MV-4-11 (cell line): ENCODE measurements at regions not wholly inside any gene's neighbourhood (a gene's known extent, or its start where the extent isn't known, plus 50 kb on each side); places are given as distances from the start of the nearest gene placed in this dataset.

Experiments
- DNase-seq: peaks from one replicate; lab custom pipeline; 2025; lab: John Stamatoyannopoulos, UW

- DNase-seq: no peak
These were observed 501.6 kb downstream of the VRK1 start for GRCh38 chr14:97298736-97299135.

GRCh38 chr14:97299661-97300060, 502.5 kb downstream of the VRK1 start:
- no peak for DNase-seq

GRCh38 chr14:97301931-97302559, 504.9 kb downstream of the VRK1 start:
- no peak for DNase-seq

DNA sequence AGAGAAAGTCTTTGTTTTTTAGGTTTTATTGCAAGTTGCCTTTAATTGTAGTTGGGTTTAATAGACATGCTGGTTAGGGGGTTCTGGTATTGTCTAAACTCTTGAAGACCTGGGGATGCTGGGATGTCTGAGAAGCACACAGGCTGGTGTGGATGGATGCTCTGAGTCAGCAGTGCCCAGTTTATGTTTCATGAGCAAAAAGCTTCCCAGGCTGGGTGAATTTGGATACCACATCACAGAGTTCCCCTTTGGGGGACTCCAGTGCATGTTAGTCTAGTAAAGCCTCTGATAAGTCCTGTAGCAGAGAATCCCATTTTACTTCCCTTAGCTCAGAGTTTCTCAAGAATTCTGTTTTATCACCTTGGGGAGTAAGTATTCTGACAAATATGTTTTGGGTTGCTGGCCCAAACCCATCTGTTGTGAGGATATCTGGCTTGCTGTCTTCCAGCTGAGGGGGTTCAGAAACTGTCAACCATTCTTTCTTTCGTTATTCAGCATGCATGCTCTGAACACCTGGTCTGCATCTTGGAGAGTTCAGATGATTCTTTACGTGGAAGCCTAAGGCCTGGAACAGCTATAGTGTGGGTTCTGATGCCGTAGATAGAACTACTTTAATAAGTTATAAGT, 509.1 kb downstream of the VRK1 start:
- no peak for DNase-seq

DNA sequence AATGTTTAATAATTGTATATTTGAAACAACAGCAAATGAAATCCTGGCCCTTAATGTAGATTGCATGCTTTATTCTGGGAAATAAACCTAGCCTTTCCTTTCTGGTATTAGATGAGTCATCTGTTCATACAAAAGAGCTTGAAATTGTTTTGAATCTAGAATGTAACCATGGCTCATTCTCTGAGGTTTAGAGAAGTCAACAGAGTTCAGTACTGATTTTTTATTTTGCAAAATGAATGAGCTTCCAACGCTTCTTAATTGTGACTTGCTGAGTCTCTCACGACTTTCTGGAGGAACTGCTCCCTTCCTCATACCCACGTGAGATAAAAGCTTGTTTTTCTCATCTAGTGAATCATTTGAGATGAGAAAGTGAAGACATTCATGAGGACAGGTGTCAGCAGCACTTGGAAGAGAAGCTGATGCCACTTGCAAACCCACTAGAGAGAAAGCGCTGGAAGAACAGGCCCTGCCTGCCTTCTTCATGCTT, 509.6 kb downstream of the VRK1 start:
- no peak for DNase-seq

DNA sequence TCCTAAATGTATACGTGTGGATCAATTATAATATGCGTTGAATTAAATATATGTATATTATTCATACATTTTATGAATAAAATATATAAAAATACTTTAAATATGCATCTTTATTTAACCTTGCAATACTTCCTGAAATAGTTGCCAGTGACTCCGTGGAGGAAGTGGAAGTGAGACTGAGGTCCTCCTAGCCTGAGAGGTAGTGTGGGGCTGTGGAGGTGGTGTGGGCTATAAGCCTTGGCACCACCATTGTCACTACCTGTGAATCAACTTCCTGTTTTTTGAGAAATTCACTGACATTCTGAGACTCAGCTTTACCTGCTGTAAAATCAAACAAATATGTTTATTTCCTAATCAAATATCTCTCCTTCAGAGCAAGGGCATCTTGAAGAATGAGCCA, 514.2 kb downstream of the VRK1 start:
- no peak for DNase-seq

DNA sequence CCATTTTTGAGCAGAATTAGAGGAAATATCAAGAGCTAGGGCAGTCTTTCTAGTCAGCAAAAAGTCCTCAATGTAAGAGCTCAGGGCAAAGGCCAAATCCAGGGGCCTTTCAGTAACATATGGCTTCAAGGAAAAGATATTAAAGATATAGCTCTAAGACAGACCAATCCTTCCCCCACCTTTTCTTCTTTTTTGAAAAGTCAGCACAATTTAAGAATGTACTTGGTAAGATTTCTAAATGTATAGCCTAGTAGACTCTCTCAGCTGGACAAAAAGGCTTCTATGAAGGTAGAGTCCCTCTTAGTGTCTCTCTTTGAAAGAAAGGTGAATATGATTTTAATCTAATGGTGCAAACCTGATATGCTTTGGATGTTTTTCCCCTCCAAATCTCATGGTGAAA, 515.7 kb downstream of the VRK1 start:
- DNase-seq: no peak

DNA sequence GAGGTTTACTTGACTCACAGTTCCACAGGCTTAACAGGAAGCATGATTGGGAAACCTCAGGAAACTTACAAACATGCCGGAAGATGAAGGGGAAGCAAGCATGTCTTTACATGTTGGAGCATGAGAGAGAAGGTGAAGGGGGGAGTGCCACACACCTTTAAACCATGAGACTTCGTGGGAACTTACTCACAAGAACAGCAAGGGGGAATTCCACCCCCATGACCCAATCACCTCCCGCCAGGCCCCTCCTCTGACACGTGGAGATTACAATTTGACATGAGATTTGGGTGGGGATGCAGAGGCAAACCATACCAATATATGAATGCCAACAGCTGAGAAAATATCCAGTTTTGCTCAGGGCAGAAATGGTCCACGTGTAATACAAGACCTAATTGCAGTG, 518.6 kb downstream of the VRK1 start:
- DNase-seq: no peak

- DNase-seq: no peak
These were observed 521.2 kb downstream of the VRK1 start for GRCh38 chr14:97318380-97318779.

DNA sequence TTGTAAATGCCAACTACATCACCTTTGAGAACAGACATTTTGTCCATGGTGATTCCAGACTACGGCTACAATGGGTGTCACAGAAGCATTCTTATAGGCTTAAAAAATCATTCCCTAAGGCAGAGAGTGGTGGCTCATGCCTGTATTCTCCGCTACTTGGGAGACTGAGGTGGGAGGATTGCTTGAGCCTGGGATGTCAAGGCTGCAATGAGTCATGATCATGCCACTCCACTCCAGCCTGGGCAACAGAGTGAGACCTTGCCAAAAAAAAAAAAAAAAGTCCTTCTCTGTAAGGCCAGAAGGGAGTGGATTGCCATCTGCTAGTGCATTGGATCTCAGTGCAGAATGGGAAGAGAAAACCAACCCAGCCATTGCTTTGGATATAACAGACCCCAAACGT, 522.5 kb downstream of the VRK1 start:
- DNase-seq: no peak

- no peak for DNase-seq
These were observed 531.6 kb downstream of the VRK1 start for GRCh38 chr14:97328743-97329142.

DNA sequence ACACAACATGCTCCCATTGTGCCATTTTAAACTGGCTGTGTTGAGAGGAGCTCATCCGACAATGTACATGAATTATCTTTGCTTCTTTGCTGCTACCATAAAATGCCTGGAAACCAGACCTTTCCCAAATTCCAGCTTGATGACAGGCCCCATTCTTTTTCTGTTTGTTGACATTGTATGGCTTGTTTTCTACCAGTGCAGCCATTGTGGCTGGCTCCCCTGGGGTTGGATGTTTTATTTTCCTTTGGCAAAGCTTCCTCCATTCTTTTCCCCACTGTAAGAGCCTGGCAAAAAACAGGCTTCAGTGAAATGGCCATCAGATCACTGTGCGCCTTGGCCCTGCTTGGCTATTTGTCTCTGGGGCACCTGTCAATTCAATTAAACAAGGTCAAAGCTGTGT, 532.5 kb downstream of the VRK1 start:
- DNase-seq: no peak

- no peak for DNase-seq
These were observed 533.9 kb downstream of the VRK1 start for GRCh38 chr14:97331058-97331457.

DNA sequence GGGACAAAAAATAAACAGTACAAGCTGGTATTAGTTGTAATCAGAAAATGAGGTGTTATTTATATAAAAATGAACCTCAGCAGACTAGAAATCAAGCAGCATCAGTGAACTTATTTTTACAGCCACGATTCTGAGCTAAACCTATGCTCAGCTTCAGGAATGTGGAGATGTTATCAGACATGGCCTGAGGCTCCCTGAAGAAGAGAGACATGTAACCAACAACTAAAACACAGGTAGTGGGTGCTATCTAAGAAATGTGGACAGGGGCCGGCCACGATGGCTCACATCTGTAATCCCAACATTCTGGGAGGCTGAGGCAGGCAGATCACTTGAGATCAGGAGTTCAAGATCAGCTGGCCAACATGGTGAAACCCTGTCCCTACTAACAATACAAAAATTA, 534.3 kb downstream of the VRK1 start:
- no peak for DNase-seq

GRCh38 chr14:97336179-97336578, 539.0 kb downstream of the VRK1 start:
- DNase-seq: no peak

DNA sequence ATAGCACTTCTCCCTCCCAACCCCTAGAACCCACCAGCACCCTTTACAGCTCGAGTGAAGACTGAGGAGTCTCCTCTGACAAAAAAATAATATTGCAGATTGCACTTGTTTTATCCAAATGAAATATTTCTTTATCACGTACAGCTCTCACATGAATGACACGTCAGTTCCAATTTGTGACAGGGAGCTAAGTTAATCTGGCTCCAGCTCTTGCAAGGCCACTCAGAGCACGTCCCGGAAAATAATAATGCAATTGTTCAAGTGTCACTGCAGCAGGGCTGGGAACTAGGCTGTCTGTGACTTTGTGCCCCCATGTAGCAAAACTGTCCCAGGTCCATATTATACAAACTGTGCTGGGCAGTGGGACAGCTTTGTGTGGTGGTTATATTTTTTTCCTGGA, 539.6 kb downstream of the VRK1 start:
- DNase-seq: no peak

DNA sequence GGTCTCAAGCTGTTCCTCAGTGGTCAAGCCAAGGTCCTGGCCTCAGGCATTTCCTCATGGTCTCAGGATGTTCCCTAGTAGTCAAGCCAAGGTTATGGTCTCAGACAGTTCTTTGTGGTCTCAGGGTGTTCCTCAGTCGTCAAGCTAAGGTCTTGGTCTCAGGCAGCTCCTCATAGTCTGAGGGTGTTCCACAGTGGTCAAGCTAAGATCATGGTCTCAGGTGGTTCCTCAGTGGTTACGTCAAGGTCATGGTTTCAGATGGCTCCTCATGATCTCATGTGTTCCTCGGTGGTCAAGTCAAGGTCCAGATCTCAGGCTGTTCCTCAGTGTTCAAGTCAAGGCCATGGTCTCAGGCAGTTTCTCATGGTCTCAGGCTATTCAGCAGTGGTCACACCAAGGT, 540.1 kb downstream of the VRK1 start:
- DNase-seq: no peak

DNA sequence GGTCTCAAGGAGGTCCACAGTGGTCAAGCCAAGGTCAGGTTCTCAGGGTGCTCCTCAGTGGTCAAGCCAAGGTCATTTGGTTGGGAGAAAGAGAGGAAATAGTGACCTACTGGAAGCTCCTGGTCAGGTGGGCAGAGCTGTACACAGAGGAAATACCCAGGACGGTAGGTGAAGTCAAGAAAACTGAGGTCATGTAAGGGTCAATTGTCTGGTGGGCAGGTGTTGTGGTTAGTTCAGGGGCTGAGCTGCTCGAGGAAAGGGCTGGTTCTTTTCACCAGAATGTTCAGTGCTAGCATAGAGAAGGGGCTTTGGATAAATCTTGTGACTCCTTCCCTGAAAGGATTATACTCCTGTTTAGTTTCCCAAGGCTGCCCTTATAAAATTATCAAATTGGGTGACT, 540.5 kb downstream of the VRK1 start:
- DNase-seq: no peak

DNA sequence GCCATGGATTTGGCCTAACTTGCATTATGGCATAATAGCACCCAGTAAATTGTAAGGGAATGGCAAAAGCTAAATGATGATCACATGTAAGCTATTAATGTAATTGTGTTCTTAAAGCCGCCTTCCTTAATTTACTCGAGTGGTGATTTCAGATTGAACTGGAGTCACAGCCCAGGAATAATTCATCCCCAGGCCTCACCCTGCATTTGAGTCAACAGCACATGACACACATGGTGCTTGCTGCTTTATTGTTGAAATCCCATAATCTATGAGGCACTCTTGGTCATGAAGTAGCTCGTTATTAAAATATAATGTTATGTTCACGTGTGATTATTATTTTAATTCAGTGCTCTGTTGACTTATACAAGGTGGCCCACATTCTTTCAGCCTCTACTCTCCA, 547.5 kb downstream of the VRK1 start:
- DNase-seq: no peak

GRCh38 chr14:97346675-97347074, 549.5 kb downstream of the VRK1 start:
- DNase-seq: no peak

GRCh38 chr14:97349463-97349862, 552.3 kb downstream of the VRK1 start:
- DNase-seq: no peak

GRCh38 chr14:97349946-97350345, 552.8 kb downstream of the VRK1 start:
- DNase-seq: no peak

DNA sequence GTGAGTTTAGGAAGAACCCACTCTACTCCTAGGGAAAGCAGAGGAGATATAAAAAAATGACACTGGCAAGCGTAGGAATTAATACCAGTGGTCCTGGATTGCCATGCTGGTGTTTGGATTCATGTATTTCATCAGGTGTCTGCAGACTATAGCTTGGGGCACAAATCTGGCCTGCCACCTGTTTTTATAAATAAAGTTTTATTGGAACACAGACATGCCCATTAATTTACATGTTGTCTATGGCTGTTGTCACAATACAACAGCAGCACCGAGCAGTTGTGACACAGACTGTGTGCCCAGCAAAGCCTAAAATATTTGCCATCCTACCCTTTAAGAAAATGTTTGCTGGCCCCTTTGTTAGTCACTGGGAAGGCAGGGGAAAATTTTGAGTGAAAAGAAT, 553.2 kb downstream of the VRK1 start:
- no peak for DNase-seq
